ENCODE measurements at regions not wholly inside any gene's neighbourhood (a gene's known extent, or its start where the extent isn't known, plus 50 kb on each side); places are given as distances from the start of the nearest gene placed in this dataset.

GRCh38 chr9:89937051-89937450 lies 332.2 kb downstream of the GADD45G start:
- H3K56ac ChIP-seq (replicated peaks; ENCODE audit: insufficient read length, low read depth, low read length), result no peak overlapping the region
- H2BK120ac ChIP-seq (replicated peaks; ENCODE audit: low read depth, low read length), result no peak overlapping the region
- ChIA-PET CTCF (ENCODE audit: partially characterized antibody) (interaction anchor here (1.2 to 2.1 kb wide), 7 partner anchors 8 to 343 kb away, joined by 3 to 8 read pairs (median 5); no protein-coding TSS in a partner anchor), POLR2A (ENCODE audit: partially characterized antibody) (no interaction called here)
- FAIRE-seq (no peak), DNase-seq (ENCODE audit: low read depth in 1 of 2, low spot score in 2 of 2) (no peak)
- H4K8ac ChIP-seq (ENCODE audit: extremely low read depth, insufficient read depth, low read length), result no peak overlapping the region
- TF ChIP-seq BACH1 (IDR thresholded peaks at IDR 0.05; ENCODE audit: low read length), result no peak
- H3K79me1 ChIP-seq (ENCODE audit: low read depth, low read length), result no peaks in the 10 kb centered on the region
- H2BK12ac ChIP-seq (ENCODE audit: low read depth, low read length), result no peak overlapping the region
- WGBS, 2 experiments (ENCODE audit: extremely low coverage in 1 of 2, insufficient coverage in 1 of 2, insufficient read length in 1 of 2, insufficient replicate concordance in 2 of 2, low coverage in 1 of 2, low lambda C conversion rate in 2 of 2, missing lambda C conversion rate in 1 of 2), result 100% methylated on average over 2 of the region's 2 CpGs; no CpG with 5 or more reads in 1 of the 2 experiments
- no peak overlapping the region for H3K14ac ChIP-seq (ENCODE audit: insufficient read length)
- no peak overlapping the region for H2BK5ac ChIP-seq (ENCODE audit: low read depth, low read length)
- H3K27me3 ChIP-seq (replicated peaks in 1 of 4; ENCODE audit: control insufficient read depth in 3 of 4, extremely low read depth in 1 of 4, insufficient read depth in 3 of 4, low read length in 3 of 4), result no peaks in the 10 kb centered on the region; a peak in 1 of 7 replicates
- no peak overlapping the region for H4K5ac ChIP-seq (ENCODE audit: insufficient read length, low read depth, low read length)
- H3K4me1 ChIP-seq (replicated peaks in 1 of 4; ENCODE audit: control insufficient read depth in 3 of 4, insufficient read depth in 4 of 4, low read length in 3 of 4), result no peaks in the 10 kb centered on the region
- no peak overlapping the region for H3K4ac ChIP-seq (replicated peaks; ENCODE audit: insufficient read length, low read depth, low read length)
- no peak overlapping the region for H3K4me2 ChIP-seq (ENCODE audit: insufficient read depth in 1 of 2, low read depth in 2 of 2, low read length in 2 of 2)
- no peak overlapping the region for H3K4me3 ChIP-seq (ENCODE audit: extremely low read depth in 1 of 4, insufficient read depth in 2 of 4, low read depth in 3 of 4, low read length in 4 of 4)
- no peaks in the 10 kb centered on the region for H3K79me2 ChIP-seq (ENCODE audit: control insufficient read depth in 1 of 2, insufficient read depth in 2 of 2, low read length in 2 of 2)
- H3K27ac ChIP-seq (ENCODE audit: low read depth, low read length), result no peak overlapping the region
- no peak overlapping the region for H3K9ac ChIP-seq (replicated peaks in 1 of 4; ENCODE audit: extremely low read depth in 1 of 4, low read depth in 3 of 4, low read length in 3 of 4)
- H3K36me3 ChIP-seq (ENCODE audit: control insufficient read depth in 2 of 4, insufficient read depth in 4 of 4, low read length in 3 of 4), result no peaks in the 10 kb centered on the region
- no peak overlapping the region for H3K18ac ChIP-seq (ENCODE audit: extremely low read depth, low read length)
- no peak overlapping the region for H2AFZ ChIP-seq (ENCODE audit: low read length)
- H2BK20ac ChIP-seq (ENCODE audit: low read length), result no peak overlapping the region
- no peak overlapping the region for H4K91ac ChIP-seq (replicated peaks; ENCODE audit: insufficient read length, low read length)
- no peaks in the 10 kb centered on the region for H3K23me2 ChIP-seq (ENCODE audit: low read depth, low read length)
- H4K20me1 ChIP-seq (replicated peaks in 1 of 2; ENCODE audit: control insufficient read depth in 1 of 2, insufficient read depth in 2 of 2, low read length in 2 of 2), result no peaks in the 10 kb centered on the region
- H2BK15ac ChIP-seq (ENCODE audit: low read length), result no peak overlapping the region
- no peaks in the 10 kb centered on the region for H3K9me3 ChIP-seq (ENCODE audit: insufficient read depth in 2 of 2, low read depth in 1 of 2, low read length in 1 of 2)
- no peak overlapping the region for H2AK5ac ChIP-seq (ENCODE audit: low read depth, low read length)
- no peak overlapping the region for H3K23ac ChIP-seq (ENCODE audit: insufficient read length)

Measured in H1 (cell line).